ENCODE measurements at regions not wholly inside any gene's neighbourhood (a gene's known extent, or its start where the extent isn't known, plus 50 kb on each side); places are given as distances from the start of the nearest gene placed in this dataset.

- no peak for DNase-seq
These were observed 608.9 kb upstream of the ID2 start for GRCh38 chr2:8072907-8073306.

- DNase-seq = no peak
These were observed 607.9 kb upstream of the ID2 start for GRCh38 chr2:8073916-8074315.

- DNase-seq = no peak
These were observed 605.2 kb upstream of the ID2 start for GRCh38 chr2:8076448-8077342.

GRCh38 chr2:8078705-8079104 lies 603.2 kb upstream of the ID2 start:
- no peak for DNase-seq

- no peak for DNase-seq
These were observed 601.8 kb upstream of the ID2 start for GRCh38 chr2:8080063-8080462.

GRCh38 chr2:8081130-8081529 lies 600.7 kb upstream of the ID2 start:
- no peak for DNase-seq

- no peak for DNase-seq
These were observed 599.0 kb upstream of the ID2 start for GRCh38 chr2:8082840-8083239.

GRCh38 chr2:8086357-8086756 lies 595.5 kb upstream of the ID2 start:
- DNase-seq = no peak

GRCh38 chr2:8086796-8087479 lies 594.9 kb upstream of the ID2 start:
- no peak for DNase-seq

GRCh38 chr2:8087480-8087840 lies 594.4 kb upstream of the ID2 start:
- no peak for DNase-seq

GRCh38 chr2:8088810-8089209 lies 593.0 kb upstream of the ID2 start:
- no peak for DNase-seq

- DNase-seq = no peak
These were observed 592.3 kb upstream of the ID2 start for GRCh38 chr2:8089596-8089995.

- DNase-seq = no peak
These were observed 590.8 kb upstream of the ID2 start for GRCh38 chr2:8090748-8091700.

- DNase-seq = no peak
These were observed 587.3 kb upstream of the ID2 start for GRCh38 chr2:8094526-8094925.

GRCh38 chr2:8095978-8096377 lies 585.9 kb upstream of the ID2 start:
- no peak for DNase-seq

GRCh38 chr2:8096484-8096883 lies 585.4 kb upstream of the ID2 start:
- no peak for DNase-seq

- DNase-seq = no peak
These were observed 583.2 kb upstream of the ID2 start for GRCh38 chr2:8098476-8099266.

GRCh38 chr2:8099267-8099582 lies 582.6 kb upstream of the ID2 start:
- no peak for DNase-seq

- no peak for DNase-seq
These were observed 580.1 kb upstream of the ID2 start for GRCh38 chr2:8101614-8102277.

GRCh38 chr2:8102470-8102869 lies 579.4 kb upstream of the ID2 start:
- no peak for DNase-seq

- DNase-seq = no peak
These were observed 578.7 kb upstream of the ID2 start for GRCh38 chr2:8103085-8103708.

- no peak for DNase-seq
These were observed 574.7 kb upstream of the ID2 start for GRCh38 chr2:8107150-8107549.

All from activated T-cell treated with anti-CD3 and anti-CD28 coated beads, Interleukin-2, amount 50 U/mL, for 1 hour (primary cell).